ENCODE measurements at regions not wholly inside any gene's neighbourhood (a gene's known extent, or its start where the extent isn't known, plus 50 kb on each side); places are given as distances from the start of the nearest gene placed in this dataset.

GRCh38 chr7:56291-56913 lies 136.0 kb upstream of the FAM20C start:
- DNase-seq (ENCODE audit: low spot score) = no peak

DNA sequence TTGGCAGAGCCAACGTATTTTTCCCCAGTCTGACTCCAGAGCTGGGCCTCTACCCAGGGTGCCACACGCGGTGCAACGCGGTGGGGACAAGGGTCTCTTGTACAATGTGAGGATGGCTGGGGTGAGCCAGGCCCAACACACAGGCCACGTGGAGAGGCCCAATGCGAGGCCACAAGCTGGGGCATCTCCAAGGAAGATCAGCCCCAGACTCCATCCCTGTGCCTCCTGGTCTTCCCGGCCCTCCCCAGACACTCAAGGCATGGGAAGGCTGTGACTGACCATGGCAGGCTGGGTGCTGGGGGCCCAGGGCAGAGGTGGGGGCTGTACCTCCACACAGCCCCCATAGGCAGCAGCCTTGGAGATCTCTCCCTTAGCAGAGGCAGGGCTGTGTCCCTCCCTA lies 135.3 kb upstream of the FAM20C start:
- DNase-seq (ENCODE audit: low spot score) = no peak

GRCh38 chr7:57482-58255 lies 134.7 kb upstream of the FAM20C start:
- DNase-seq (ENCODE audit: low spot score) = no peak

DNA sequence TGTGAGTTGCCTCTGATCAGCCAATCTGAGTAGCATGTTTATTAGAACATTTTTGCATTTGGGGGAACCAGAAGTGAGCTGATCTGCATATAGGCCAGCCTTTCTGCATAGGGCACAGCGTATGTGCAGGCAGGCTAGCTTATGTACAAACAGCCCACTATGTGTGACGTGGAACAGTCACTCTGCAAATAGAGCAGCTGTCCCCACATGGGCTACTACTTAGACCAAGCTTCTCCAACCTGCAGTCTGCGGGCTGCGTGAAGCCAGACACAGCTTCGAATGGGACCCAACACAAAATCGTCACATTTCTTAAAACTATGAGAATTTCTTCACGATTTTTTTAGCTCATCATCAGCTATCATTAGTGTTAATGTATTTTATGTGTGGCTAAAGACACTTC lies 134.1 kb upstream of the FAM20C start:
- no peak for DNase-seq (ENCODE audit: low spot score)

- DNase-seq (ENCODE audit: low spot score) = no peak
Observed at GRCh38 chr7:59079-60016, 133.0 kb upstream of the FAM20C start.

GRCh38 chr7:60017-60675 lies 132.2 kb upstream of the FAM20C start:
- no peak for DNase-seq (ENCODE audit: low spot score)

DNA sequence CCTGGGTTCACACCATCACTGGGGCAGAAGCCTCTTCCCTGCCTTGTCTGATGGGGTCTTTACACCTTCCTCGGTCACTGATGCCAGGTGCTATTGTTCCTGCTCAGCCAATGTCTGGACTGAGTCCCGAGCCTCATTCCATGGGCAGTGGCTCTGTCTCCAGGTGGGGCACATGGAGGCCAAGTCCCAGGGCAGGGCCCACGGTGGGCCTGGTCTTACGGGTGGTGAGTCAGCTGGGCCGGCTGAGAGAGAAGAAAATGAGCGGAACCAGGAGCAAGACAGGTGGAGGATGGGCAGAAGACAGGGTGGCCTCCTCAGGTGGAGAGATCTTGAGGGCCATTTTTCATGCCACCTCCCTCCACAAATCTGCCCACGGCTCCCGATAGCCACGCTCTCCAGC lies 131.7 kb upstream of the FAM20C start:
- no peak for DNase-seq (ENCODE audit: low spot score)

GRCh38 chr7:61111-61510 lies 131.3 kb upstream of the FAM20C start:
- DNase-seq (ENCODE audit: low spot score) = no peak

DNA sequence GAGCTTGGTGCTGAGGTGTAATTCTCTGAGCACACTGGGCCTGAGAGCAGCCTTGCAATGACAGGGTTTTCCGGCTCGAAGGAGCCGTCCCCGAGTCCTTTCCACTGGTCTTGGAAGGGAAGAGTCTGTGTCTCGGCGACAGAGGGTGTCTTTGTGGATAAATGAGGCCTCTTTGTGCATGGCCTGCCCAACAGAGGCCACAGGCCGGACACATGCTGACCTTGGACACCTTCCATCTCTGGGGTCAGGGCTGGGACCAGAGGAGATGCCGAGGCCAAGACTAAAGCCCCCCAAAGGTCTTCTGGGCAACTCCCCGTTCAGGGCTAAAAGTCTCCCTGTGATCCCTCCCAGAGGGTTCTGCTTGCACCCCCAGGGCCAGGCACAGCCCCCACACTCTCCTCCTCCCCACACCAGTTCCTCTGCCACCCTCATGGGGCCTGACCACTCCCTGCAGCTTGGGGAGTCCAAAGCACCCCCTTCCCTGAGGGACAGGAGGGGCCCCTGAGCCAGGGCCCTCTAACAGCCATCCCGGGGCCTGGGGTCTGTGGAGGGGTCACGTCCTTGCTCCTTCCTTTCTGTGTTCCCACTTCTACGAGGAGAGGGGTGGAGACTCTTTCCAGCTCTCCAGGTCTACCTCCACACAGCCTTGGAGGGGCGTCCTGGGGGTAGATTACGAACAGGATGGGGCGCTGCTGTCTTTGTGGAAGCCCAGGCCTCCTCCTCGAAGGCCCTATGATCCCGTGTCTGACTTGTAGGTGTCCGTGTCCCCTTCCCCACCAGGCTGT lies 130.6 kb upstream of the FAM20C start:
- DNase-seq (ENCODE audit: low spot score) = no peak

- DNase-seq (ENCODE audit: low spot score) = no peak
Observed at GRCh38 chr7:62361-63116, 129.8 kb upstream of the FAM20C start.

- no peak for DNase-seq (ENCODE audit: low spot score)
Observed at GRCh38 chr7:63117-63480, 129.3 kb upstream of the FAM20C start.

- DNase-seq (ENCODE audit: low spot score) = no peak
Observed at GRCh38 chr7:63521-64021, 128.8 kb upstream of the FAM20C start.

DNA sequence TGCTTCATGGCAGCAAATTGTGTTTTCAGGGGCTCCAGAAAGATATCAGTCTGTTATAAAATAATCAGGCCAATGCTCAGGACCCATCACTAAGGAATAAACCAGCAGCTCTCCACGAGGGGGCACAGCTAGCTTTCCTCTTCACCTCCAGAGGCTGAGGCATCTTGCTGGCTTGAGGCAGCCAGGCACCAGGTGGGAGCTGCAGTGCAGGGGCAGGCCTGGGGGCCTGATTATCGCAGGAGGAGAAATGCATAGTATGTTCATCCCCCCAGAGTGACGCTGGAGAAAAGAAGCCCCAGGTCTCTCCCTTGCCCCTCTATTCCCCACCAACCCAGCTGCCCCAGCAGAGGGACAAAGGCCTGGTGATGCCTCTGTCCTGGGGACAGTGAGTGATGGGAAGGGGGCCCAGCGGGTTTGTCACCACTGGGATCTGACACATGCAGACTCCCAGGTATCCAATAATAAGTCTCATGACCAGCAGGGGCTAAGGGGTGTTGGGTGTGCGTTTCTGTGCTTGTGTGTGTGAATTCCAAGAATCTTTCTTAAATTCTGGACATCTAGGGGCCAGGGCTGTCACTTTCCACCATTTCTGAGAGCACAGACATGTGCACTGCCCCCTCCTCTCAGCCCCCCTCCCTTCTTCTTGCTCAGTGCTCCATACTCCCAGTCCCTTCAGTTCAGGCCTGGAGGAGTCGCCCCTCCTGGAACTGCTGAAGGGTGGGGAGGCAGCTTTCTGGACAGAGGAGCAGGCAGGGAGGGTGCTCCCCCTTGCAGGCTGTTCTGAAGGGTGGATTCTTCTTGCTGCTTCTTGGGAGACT lies 128.1 kb upstream of the FAM20C start:
- DNase-seq (ENCODE audit: low spot score) = no peak

DNA sequence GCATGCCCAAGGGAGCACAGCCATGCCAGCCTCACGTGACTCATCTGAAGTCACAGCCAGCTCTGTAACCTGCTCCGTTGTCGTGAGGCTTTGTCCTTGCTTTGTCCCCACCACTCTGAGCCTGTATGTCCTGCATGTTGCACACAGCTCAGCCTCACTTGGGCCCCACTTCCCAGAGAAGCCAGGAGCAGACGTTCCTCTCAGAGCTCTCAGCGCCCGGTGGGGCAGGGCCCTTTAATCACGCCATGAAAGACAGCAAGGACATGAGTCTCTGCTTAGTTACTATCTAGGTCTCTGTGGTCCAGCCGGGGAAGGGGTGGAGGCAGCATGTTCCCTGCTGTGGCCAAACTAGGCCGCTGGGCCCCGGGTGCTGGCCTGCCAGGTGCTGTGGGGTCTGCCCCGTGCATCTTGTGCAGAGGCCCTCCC lies 127.4 kb upstream of the FAM20C start:
- DNase-seq (ENCODE audit: low spot score) = no peak

- DNase-seq (ENCODE audit: low spot score) = no peak
Observed at GRCh38 chr7:65554-65953, 126.8 kb upstream of the FAM20C start.

- no peak for DNase-seq (ENCODE audit: low spot score)
Observed at GRCh38 chr7:66296-66695, 126.1 kb upstream of the FAM20C start.

- DNase-seq (ENCODE audit: low spot score) = no peak
Observed at GRCh38 chr7:66741-67140, 125.6 kb upstream of the FAM20C start.

DNA sequence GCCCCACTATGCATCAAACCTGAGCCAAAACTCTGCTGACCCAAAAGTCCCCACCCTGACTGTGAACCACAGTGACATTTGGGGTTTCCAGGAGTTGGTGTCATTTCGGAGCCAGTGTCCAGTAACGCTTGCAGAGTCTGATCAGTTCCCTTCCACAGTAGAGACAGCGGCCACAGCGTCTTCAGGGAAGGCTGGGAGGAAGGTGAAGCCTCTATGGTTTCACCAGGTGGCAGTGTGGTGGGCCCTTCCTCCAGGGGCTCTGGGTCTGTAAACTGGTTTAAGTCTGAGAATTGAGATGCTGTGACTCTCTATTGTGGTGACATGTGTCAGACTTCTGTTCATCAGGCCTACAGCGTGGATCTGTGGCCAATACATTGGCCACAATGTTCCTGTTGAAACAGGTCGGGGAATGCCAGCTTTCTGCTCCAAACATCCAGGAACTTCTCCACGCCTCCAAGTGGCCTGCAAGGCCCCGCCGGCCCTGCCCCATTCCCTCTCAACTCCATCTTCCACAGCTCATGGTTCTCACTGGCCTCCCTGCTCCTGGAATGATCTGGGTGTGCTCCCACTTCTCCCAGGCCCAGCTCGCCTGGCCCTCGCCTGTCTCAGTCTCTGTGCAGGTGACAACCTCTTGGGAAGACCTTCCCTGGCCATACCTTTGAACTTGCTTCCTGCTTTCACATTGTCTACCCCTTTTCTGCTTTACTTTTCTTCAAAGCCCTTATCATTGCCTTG lies 124.5 kb upstream of the FAM20C start:
- DNase-seq (ENCODE audit: low spot score) = no peak

GRCh38 chr7:68629-69028 lies 123.7 kb upstream of the FAM20C start:
- no peak for DNase-seq (ENCODE audit: low spot score)
